Choroid plexus epithelial cell (primary cell): ENCODE measurements at regions not wholly inside any gene's neighbourhood (a gene's known extent, or its start where the extent isn't known, plus 50 kb on each side); places are given as distances from the start of the nearest gene placed in this dataset.

Experiments
- DNase-seq: peaks from one replicate; pipeline ENCODE4 v3.0.0-alpha.2; 2010; ENCODE audit warnings: low read depth
- H3K4me3 ChIP-seq: 2 replicates; pipeline ENCODE4 v1.5.1; 2011; ENCODE audit warnings: low read depth, mild to moderate bottlenecking, control low read depth, low read length, moderate library complexity
- CTCF ChIP-seq: conservative IDR thresholded peaks from 2 replicates; pipeline ENCODE4 v1.5.1; 2011; ENCODE audit warnings: low read depth, mild to moderate bottlenecking, control low read depth, inconsistent platforms, low read length, moderate library complexity

GRCh38 chr7:84509522-84509921 is 314.9 kb upstream of the SEMA3A start:
- peak; percentile 50 for DNase-seq
- no peak overlapping the region for H3K4me3 ChIP-seq
- no peak for TF ChIP-seq CTCF

GRCh38 chr7:84508606-84509005 is 314.0 kb upstream of the SEMA3A start:
- TF ChIP-seq CTCF = no peak
- H3K4me3 ChIP-seq = no peak overlapping the region
- DNase-seq = no peak

GRCh38 chr7:84507529-84507928 is 312.9 kb upstream of the SEMA3A start:
- no peak overlapping the region for H3K4me3 ChIP-seq
- no peak for DNase-seq
- no peak for TF ChIP-seq CTCF

GRCh38 chr7:84506151-84506550 is 311.6 kb upstream of the SEMA3A start:
- DNase-seq = no peak
- no peak overlapping the region for H3K4me3 ChIP-seq
- TF ChIP-seq CTCF = no peak

GRCh38 chr7:84502239-84502638 is 307.6 kb upstream of the SEMA3A start:
- DNase-seq = no peak
- no peak for TF ChIP-seq CTCF
- no peak overlapping the region for H3K4me3 ChIP-seq

GRCh38 chr7:84497873-84498272 is 303.3 kb upstream of the SEMA3A start:
- H3K4me3 ChIP-seq = no peak overlapping the region
- no peak for TF ChIP-seq CTCF

GRCh38 chr7:84495128-84495527 is 300.5 kb upstream of the SEMA3A start:
- no peak for DNase-seq
- H3K4me3 ChIP-seq = no peak overlapping the region
- no peak for TF ChIP-seq CTCF

More at GRCh38 chr7:84497873-84498272, 303.3 kb upstream of the SEMA3A start:
- no peak for DNase-seq
